Endodermal cell (in vitro differentiated cells): ENCODE measurements at regions not wholly inside any gene's neighbourhood (a gene's known extent, or its start where the extent isn't known, plus 50 kb on each side); places are given as distances from the start of the nearest gene placed in this dataset.

Experiments
- DNase-seq: peaks from one replicate; pipeline ENCODE4 v3.0.0-alpha.2; 2017
- H3K27ac ChIP-seq: 2 replicates; pipeline ENCODE4 v1.5.1; 2013; ENCODE audit warnings: mild to moderate bottlenecking, low read depth, low read length, moderate library complexity
- H3K27me3 ChIP-seq: 2 replicates; pipeline ENCODE4 v1.6.1; 2013; ENCODE audit warnings: mild to moderate bottlenecking, low read length, moderate library complexity; ENCODE audit not compliant: insufficient read depth, control insufficient read depth, poor library complexity, severe bottlenecking
- H3K36me3 ChIP-seq: 2 replicates; pipeline ENCODE4 v1.7.0; 2013; ENCODE audit warnings: mild to moderate bottlenecking, low read length, moderate library complexity; ENCODE audit not compliant: control insufficient read depth, insufficient read depth
- H3K4me1 ChIP-seq: one replicate; pipeline ENCODE4 v1.7.0; 2013; ENCODE audit warnings: low read length; ENCODE audit not compliant: control insufficient read depth, insufficient read depth
- H3K4me3 ChIP-seq: 2 replicates; pipeline ENCODE4 v1.5.1; 2013; ENCODE audit warnings: mild to moderate bottlenecking, low read length, moderate library complexity
- H3K9ac ChIP-seq: 2 replicates; pipeline ENCODE4 v1.6.1; 2013; ENCODE audit warnings: mild to moderate bottlenecking, low read length, moderate library complexity; ENCODE audit not compliant: poor library complexity, severe bottlenecking; ENCODE audit errors: extremely low read depth
- H3K9me3 ChIP-seq: 2 replicates; pipeline ENCODE4 v1.6.1; 2013; ENCODE audit warnings: mild to moderate bottlenecking, low read length, moderate library complexity; ENCODE audit not compliant: control insufficient read depth
- H3K27ac Mint-ChIP-seq: 2 replicates; pipeline ENCODE4 v1.8.0; 2020; ENCODE audit warnings: mixed read lengths
- H3K27me3 Mint-ChIP-seq: 2 replicates; pipeline ENCODE4 v1.8.0; 2021; ENCODE audit warnings: mild to moderate bottlenecking, mixed read lengths; ENCODE audit not compliant: insufficient read depth
- H3K36me3 Mint-ChIP-seq: 2 replicates; pipeline ENCODE4 v1.8.0; 2020; ENCODE audit warnings: low read depth, mixed read lengths
- H3K4me1 Mint-ChIP-seq: 2 replicates; pipeline ENCODE4 v1.8.0; 2020; ENCODE audit warnings: mixed read lengths
- H3K4me3 Mint-ChIP-seq: 2 replicates; pipeline ENCODE4 v1.8.0; 2020; ENCODE audit warnings: mild to moderate bottlenecking, moderate library complexity, mixed read lengths
- H3K9me3 Mint-ChIP-seq: 2 replicates; pipeline ENCODE4 v1.8.0; 2020; ENCODE audit warnings: mild to moderate bottlenecking, mixed read lengths
- CTCF ChIP-seq: fragments of 200-600 bp; sonication (generic); conservative IDR thresholded peaks from 2 replicates; pipeline ENCODE4 v1.5.0; 2021; ENCODE audit warnings: antibody characterized with exemption, mild to moderate bottlenecking
- WGBS, 2 experiments: methylation state at CpG; one replicate each; pipeline versions ENCODE4 v1.1.5 to v1.1.7; 2013; ENCODE audit warnings: missing lambda C conversion rate in 2 of 2, mixed read lengths in 1 of 2; ENCODE audit not compliant: insufficient coverage in 1 of 2, insufficient read length in 1 of 2; 5-methylcytosine and 5-hydroxymethylcytosine counted together

- Mint-ChIP-seq H3K27ac (no peak overlapping the region), H3K4me3 (no peak overlapping the region), H3K4me1 (no peaks in the 10 kb centered on the region)
These were observed 540.0 kb downstream of the KCTD16 start for GRCh38 chr5:144710637-144711036.

GRCh38 chr5:144703776-144704175 lies 533.1 kb downstream of the KCTD16 start:
- H3K27me3 Mint-ChIP-seq = no peaks in the 10 kb centered on the region
- DNase-seq = no peak
- no peak for TF ChIP-seq CTCF
- H3K4me3 Mint-ChIP-seq = no peak overlapping the region
- no peak overlapping the region for H3K4me3 ChIP-seq
- H3K9me3 ChIP-seq = peaks cover 10% of the 10 kb centered on the region
- H3K9ac ChIP-seq = no peak overlapping the region
- H3K36me3 ChIP-seq = no peaks in the 10 kb centered on the region
- peaks cover 6% of the 10 kb centered on the region for H3K4me1 Mint-ChIP-seq
- no peaks in the 10 kb centered on the region for H3K27me3 ChIP-seq
- H3K4me1 ChIP-seq = no peaks in the 10 kb centered on the region
- H3K36me3 Mint-ChIP-seq = no peaks in the 10 kb centered on the region
- H3K27ac ChIP-seq = no peak overlapping the region
- H3K9me3 Mint-ChIP-seq = peaks cover under 1% of the 10 kb centered on the region
- H3K27ac Mint-ChIP-seq = no peak overlapping the region
- 92% methylated on average over 1 of the region's 1 CpG; no CpG with 5 or more reads in 1 of the 2 experiments for WGBS, 2 experiments

More at GRCh38 chr5:144710637-144711036, 540.0 kb downstream of the KCTD16 start:
- no peak overlapping the region for H3K9ac ChIP-seq
- no peak overlapping the region for H3K4me3 ChIP-seq
- H3K27me3 ChIP-seq = no peaks in the 10 kb centered on the region
- Mint-ChIP-seq H3K36me3 (peaks cover 6% of the 10 kb centered on the region), H3K27me3 (no peaks in the 10 kb centered on the region), H3K9me3 (peaks cover 13% of the 10 kb centered on the region)
- DNase-seq = no peak
- H3K27ac ChIP-seq = no peak overlapping the region
- H3K4me1 ChIP-seq = no peaks in the 10 kb centered on the region
- TF ChIP-seq CTCF = no peak
- H3K9me3 ChIP-seq = peaks cover 17% of the 10 kb centered on the region
- WGBS, 2 experiments = 89 to 94% methylated on average over 2 of the region's 2 CpGs
- H3K36me3 ChIP-seq = no peaks in the 10 kb centered on the region

DNA sequence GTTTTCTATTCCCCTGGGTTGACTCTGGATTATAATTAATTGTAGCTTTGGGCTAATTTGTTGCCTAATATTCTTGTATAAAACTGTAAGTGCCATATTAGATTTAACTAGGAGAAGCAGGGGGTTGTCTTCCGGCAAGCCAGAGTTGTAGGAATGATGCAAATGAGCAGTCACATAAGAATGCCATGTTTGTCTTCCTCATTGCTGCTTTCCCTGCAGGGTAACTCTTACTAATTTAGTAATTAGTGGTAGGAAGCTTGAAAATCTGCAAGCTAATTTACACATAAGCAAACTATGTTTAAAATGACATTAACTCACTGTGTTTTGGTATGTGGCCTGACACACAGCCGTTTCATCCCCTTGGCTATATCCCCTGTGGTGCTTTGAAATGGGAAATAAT lies 527.8 kb downstream of the KCTD16 start:
- no peak overlapping the region for H3K4me3 Mint-ChIP-seq
- H3K9me3 ChIP-seq = peaks cover 12% of the 10 kb centered on the region
- no peaks in the 10 kb centered on the region for H3K9me3 Mint-ChIP-seq
- H3K4me3 ChIP-seq = no peak overlapping the region
- H3K27me3 Mint-ChIP-seq = no peaks in the 10 kb centered on the region
- H3K4me1 Mint-ChIP-seq = peaks cover 6% of the 10 kb centered on the region
- no peak overlapping the region for H3K9ac ChIP-seq
- H3K27ac ChIP-seq = peak overlapping the region; percentile 18
- no peak for TF ChIP-seq CTCF
- 60 to 76% methylated on average over 2 of the region's 2 CpGs for WGBS, 2 experiments
- no peak overlapping the region for H3K27ac Mint-ChIP-seq
- no peaks in the 10 kb centered on the region for H3K4me1 ChIP-seq
- no peak for DNase-seq
- no peaks in the 10 kb centered on the region for H3K27me3 ChIP-seq
- no peaks in the 10 kb centered on the region for H3K36me3 Mint-ChIP-seq
- H3K36me3 ChIP-seq = peaks cover 16% of the 10 kb centered on the region
